ENCODE measurements at regions not wholly inside any gene's neighbourhood (a gene's known extent, or its start where the extent isn't known, plus 50 kb on each side); places are given as distances from the start of the nearest gene placed in this dataset.

GRCh38 chr13:93158565-93158964 is 68.0 kb upstream of the GPC6 start:
- TF ChIP-seq CTCF (IDR thresholded peaks at IDR 0.05; ENCODE audit: low read depth, low read length, missing control alignments) = no peak
- DNase-seq (ENCODE audit: extremely low read depth, low read depth) = no peak
- no peak overlapping the region for H3K4me3 ChIP-seq (replicated peaks; ENCODE audit: low read depth, low read length)

- peak; percentile 35 for DNase-seq (ENCODE audit: extremely low read depth, low read depth)
Observed at GRCh38 chr13:93169980-93170379, 56.6 kb upstream of the GPC6 start.

GRCh38 chr13:93172109-93172508 is 54.5 kb upstream of the GPC6 start:
- no peak overlapping the region for H3K4me3 ChIP-seq (replicated peaks; ENCODE audit: low read depth, low read length)
- TF ChIP-seq CTCF (IDR thresholded peaks at IDR 0.05; ENCODE audit: low read depth, low read length, missing control alignments) = peak; percentile 49
- no peak for DNase-seq (ENCODE audit: extremely low read depth, low read depth)

More at GRCh38 chr13:93169980-93170379, 56.6 kb upstream of the GPC6 start:
- no peak for TF ChIP-seq CTCF (IDR thresholded peaks at IDR 0.05; ENCODE audit: low read depth, low read length, missing control alignments)
- no peak overlapping the region for H3K4me3 ChIP-seq (replicated peaks; ENCODE audit: low read depth, low read length)

GRCh38 chr13:93173654-93174053 is 53.0 kb upstream of the GPC6 start:
- no peak overlapping the region for H3K4me3 ChIP-seq (replicated peaks; ENCODE audit: low read depth, low read length)
- no peak for TF ChIP-seq CTCF (IDR thresholded peaks at IDR 0.05; ENCODE audit: low read depth, low read length, missing control alignments)
- no peak for DNase-seq (ENCODE audit: extremely low read depth, low read depth)

- DNase-seq (ENCODE audit: extremely low read depth, low read depth) = no peak
- TF ChIP-seq CTCF (IDR thresholded peaks at IDR 0.05; ENCODE audit: low read depth, low read length, missing control alignments) = no peak
- no peak overlapping the region for H3K4me3 ChIP-seq (replicated peaks; ENCODE audit: low read depth, low read length)
Observed at GRCh38 chr13:93174260-93174659, 52.3 kb upstream of the GPC6 start.

Data from HFF-Myc (cell line).